A549 (cell line): ENCODE measurements at regions not wholly inside any gene's neighbourhood (a gene's known extent, or its start where the extent isn't known, plus 50 kb on each side); places are given as distances from the start of the nearest gene placed in this dataset.
"Not testable (repeated sequence)": the region's sequence is repeated elsewhere in the genome, so short reads cannot be mapped to it uniquely, and the experiment has no call there.

ENCODE experiments used
- ATAC-seq, 2 experiments: fragments of 200-7000 bp in 1 of 2; fragments of >200 bp in 1 of 2; cut with Nextera tagmentation in 1 of 2; cut with Tn5 transposase in 1 of 2; 3 replicates each; pipeline versions ENCODE4 v1.8.0 to v1.9.1; 2018 to 2020; ENCODE audit warnings: mild to moderate bottlenecking in 1 of 2, moderate library complexity in 1 of 2
- CTCF ChIA-PET: fragments of 300-600 bp; sonication (Branson Sonifier 250); formaldehyde crosslinking; extraction: SDS; loops from one replicate; lab custom pipeline; 2021; ENCODE audit warnings: antibody characterized with exemption, inconsistent platforms; lab: Yijun Ruan, JAX
- POLR2A ChIA-PET: fragments of 350-600 bp; formaldehyde crosslinking; extraction: SDS; loops from one replicate; lab custom pipeline; 2021; ENCODE audit warnings: antibody characterized with exemption, inconsistent platforms; lab: Yijun Ruan, JAX
- DNase-seq, 2 experiments: peaks; one replicate each; pipeline versions ENCODE4 v3.0.0 to v3.0.0-alpha.2; 2011 to 2016; ENCODE audit warnings: low read depth in 1 of 2, low spot score in 1 of 2
- FAIRE-seq: peaks from 2 replicates; lab custom pipeline; 2011; peaks lifted over from hg19 to GRCh38; lab: Jason Lieb, UNC
- H3K27ac ChIP-seq, 2 experiments: fragments of >200 bp; sonication (Bioruptor Twin); formaldehyde crosslinking; 3 replicates each; pipeline ENCODE4 v1.5.1; 2016 to 2017
- H3K4me1 ChIP-seq: fragments of >200 bp; sonication (Bioruptor Twin); formaldehyde crosslinking; 3 replicates; pipeline ENCODE4 v1.6.1; 2016
- H3K4me2 ChIP-seq: fragments of >200 bp; sonication (Bioruptor Twin); formaldehyde crosslinking; 3 replicates; pipeline ENCODE4 v1.6.1; 2016
- H3K4me3 ChIP-seq: fragments of >200 bp; sonication (Bioruptor Twin); formaldehyde crosslinking; 3 replicates; pipeline ENCODE4 v1.5.1; 2016
- H3K9me3 ChIP-seq: fragments of >200 bp; sonication (Bioruptor Twin); formaldehyde crosslinking; 3 replicates; pipeline ENCODE4 v1.6.1; 2016
- CHD4 ChIP-seq: fragments of 200-600 bp; sonication (generic); IDR thresholded peaks from 2 replicates; pipeline ENCODE4 v1.6.1; 2016; ENCODE audit warnings: antibody characterized with exemption, mild to moderate bottlenecking, borderline replicate concordance
- CTCF ChIP-seq: fragments of >200 bp; sonication (Bioruptor Twin); formaldehyde crosslinking; IDR thresholded peaks from 3 replicates; pipeline ENCODE4 v1.5.1; 2016
- E2F6 ChIP-seq: IDR thresholded peaks from 2 replicates; pipeline ENCODE4 v1.6.1; 2012; ENCODE audit warnings: low read depth, borderline replicate concordance
- EHMT2 ChIP-seq: fragments of 200-600 bp; sonication (generic); IDR thresholded peaks from 2 replicates; pipeline ENCODE4 v1.6.1; 2016; ENCODE audit warnings: antibody characterized with exemption, low read depth, mild to moderate bottlenecking, moderate library complexity
- EP300 ChIP-seq, 2 experiments: fragments of >200 bp; sonication (Bioruptor Twin); formaldehyde crosslinking; IDR thresholded peaks; 2 replicates in 1 of 2; 3 replicates in 1 of 2; pipeline ENCODE4 v1.6.1; 2016 to 2017
- HDAC2 ChIP-seq: fragments of 200-600 bp; sonication (generic); IDR thresholded peaks from 2 replicates; pipeline ENCODE4 v1.6.1; 2016
- HOXB13 ChIP-seq: fragments of 250-450 bp; sonication (Bioruptor Pico); IDR thresholded peaks from 2 replicates; pipeline ENCODE4 v1.5.0; 2020; ENCODE audit warnings: low read depth, mild to moderate bottlenecking, moderate library complexity
- MAZ ChIP-seq: fragments of 150-350 bp; IDR thresholded peaks from 2 replicates; pipeline ENCODE4 v1.6.1; 2014; ENCODE audit warnings: antibody characterized with exemption, low read depth, low read length, borderline replicate concordance
- NPAS2 ChIP-seq: fragments of 250-450 bp; sonication (Bioruptor Pico); IDR thresholded peaks from 2 replicates; pipeline ENCODE4 v1.8.0; 2022; ENCODE audit warnings: mild to moderate bottlenecking, moderate library complexity, borderline replicate concordance
- PHF8 ChIP-seq: fragments of 200-600 bp; sonication (generic); IDR thresholded peaks from 2 replicates; pipeline ENCODE4 v1.6.1; 2016; ENCODE audit warnings: low read depth, mild to moderate bottlenecking, antibody characterized with exemption, moderate library complexity, borderline replicate concordance
- POLR2A ChIP-seq: IDR thresholded peaks from 2 replicates; pipeline ENCODE4 v1.6.1; 2012; ENCODE audit warnings: mild to moderate bottlenecking, low read length
- RAD21 ChIP-seq, 2 experiments: fragments of >200 bp in 1 of 2; sonication (Bioruptor Twin) in 1 of 2; formaldehyde crosslinking in 1 of 2; IDR thresholded peaks in 1 of 2; conservative IDR thresholded peaks in 1 of 2; 2 replicates in 1 of 2; 3 replicates in 1 of 2; pipeline ENCODE4 v1.6.1; 2012 to 2018; ENCODE audit warnings: inconsistent platforms in 1 of 2
- RCOR1 ChIP-seq: fragments of 150-350 bp; IDR thresholded peaks from 2 replicates; pipeline ENCODE4 v1.6.1; 2014; ENCODE audit warnings: antibody characterized with exemption, low read length, low read depth
- SREBF2 ChIP-seq: fragments of 450-650 bp; IDR thresholded peaks from 2 replicates; pipeline ENCODE4 v1.6.1; 2014; ENCODE audit warnings: mild to moderate bottlenecking, moderate library complexity
- TFCP2L1 ChIP-seq: fragments of 250-450 bp; sonication (Bioruptor Pico); IDR thresholded peaks from 2 replicates; pipeline ENCODE4 v1.5.0; 2021; ENCODE audit warnings: mild to moderate bottlenecking
- USF2 ChIP-seq: fragments of 450-650 bp; IDR thresholded peaks from 2 replicates; pipeline ENCODE4 v1.6.1; 2014; ENCODE audit warnings: antibody characterized with exemption
- WGBS: methylation state at CpG from one replicate; pipeline ENCODE4 v1.1.6; 2017; ENCODE audit errors: missing lambda C conversion rate; 5-methylcytosine and 5-hydroxymethylcytosine counted together

GRCh38 chr3:75951941-75952340 lies 166.6 kb upstream of the ZNF717 start (continued):
- TF ChIP-seq E2F6 (no peak), POLR2A (no peak)

- DNase-seq, H3K4me2 ChIP-seq, CTCF ChIA-PET, H3K4me3 ChIP-seq, ATAC-seq, POLR2A ChIA-PET, H3K9me3 ChIP-seq, H3K27ac ChIP-seq, H3K4me1 ChIP-seq: not testable (repeated sequence)
- FAIRE-seq = peak; percentile 76
- WGBS = 4% methylated on average over 2 of the region's 2 CpGs
These were observed 174.7 kb upstream of the ZNF717 start for GRCh38 chr3:75960031-75960430.

GRCh38 chr3:75962054-75962453 lies 176.7 kb upstream of the ZNF717 start:
- H3K4me1 ChIP-seq, H3K9me3 ChIP-seq, CTCF ChIA-PET, ATAC-seq, DNase-seq, H3K4me2 ChIP-seq, POLR2A ChIA-PET, H3K27ac ChIP-seq, H3K4me3 ChIP-seq: not testable (repeated sequence)
- 3% methylated on average over 2 of the region's 2 CpGs for WGBS
- FAIRE-seq = peak; percentile 61

- Histone ChIP-seq H3K9me3 (no peaks in the 10 kb centered on the region), H3K27ac (no peak overlapping the region), H3K4me3 (no peak overlapping the region), H3K4me2 (no peak overlapping the region), H3K4me1 (no peaks in the 10 kb centered on the region)
- ChIA-PET POLR2A (no interaction called here), CTCF (no interaction called here)
- TF ChIP-seq USF2 (no peak), EP300 (IDR thresholded peaks at IDR 0.05) (no peak), EHMT2 (no peak), CHD4 (no peak), TFCP2L1 (CRISPR knock-in tag) (no peak), RAD21 (conservative IDR thresholded peaks at IDR 0.05 in 1 of 2, IDR thresholded peaks at IDR 0.05 in 1 of 2) (no peak), NPAS2 (CRISPR knock-in tag) (no peak), RCOR1 (no peak), HOXB13 (no peak), E2F6 (no peak), CTCF (no peak), HDAC2 (no peak), SREBF2 (no peak), MAZ (no peak), PHF8 (no peak)
- ATAC-seq (no peak), FAIRE-seq (no peak), DNase-seq (no peak)
These were observed 181.7 kb upstream of the ZNF717 start for GRCh38 chr3:75967071-75967470.
